ENCODE measurements at regions not wholly inside any gene's neighbourhood (a gene's known extent, or its start where the extent isn't known, plus 50 kb on each side); places are given as distances from the start of the nearest gene placed in this dataset.

GRCh38 chr3:88758676-88759075 lies 348.7 kb upstream of the EPHA3 start:
- Histone ChIP-seq H3K9me3 (no peaks in the 10 kb centered on the region), H3K4me1 (no peaks in the 10 kb centered on the region), H3K27me3 (no peaks in the 10 kb centered on the region), H3K9ac (ENCODE audit: low read depth in 2 of 2, low read length in 2 of 2) (no peak overlapping the region), H3K4me3 (no peak overlapping the region), H3K27ac (no peak overlapping the region), H3K36me3 (no peaks in the 10 kb centered on the region)
- intact Hi-C loops (cut with DNase I): no loop called here
- DNase-seq: no peak
- no peak for TF ChIP-seq CTCF (IDR thresholded peaks at IDR 0.05)

DNA sequence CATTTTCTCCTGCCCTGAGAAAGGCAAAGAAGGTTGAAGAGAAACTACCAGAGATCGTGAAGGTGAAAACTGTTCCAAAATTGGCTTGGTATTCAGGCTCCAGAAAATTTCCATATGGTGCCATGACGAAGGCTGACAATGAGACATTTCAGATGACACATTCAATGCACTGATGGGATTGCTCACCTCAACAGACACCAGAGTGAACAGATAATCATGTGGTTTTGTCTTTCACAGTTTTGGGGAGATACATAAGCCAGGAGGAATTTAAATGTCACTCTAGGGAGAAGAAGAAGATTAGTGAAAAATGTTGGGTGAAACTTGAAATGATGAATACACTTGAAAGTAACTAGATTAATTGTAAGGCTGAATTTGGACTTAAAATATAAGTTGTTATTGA lies 339.7 kb upstream of the EPHA3 start:
- H3K9me3 ChIP-seq: no peaks in the 10 kb centered on the region
- H3K27ac ChIP-seq: no peak overlapping the region
- no peak overlapping the region for H3K9ac ChIP-seq (ENCODE audit: low read depth in 2 of 2, low read length in 2 of 2)
- no peaks in the 10 kb centered on the region for H3K4me1 ChIP-seq
- no peak for DNase-seq
- no peaks in the 10 kb centered on the region for H3K27me3 ChIP-seq
- intact Hi-C loops (cut with DNase I): no loop called here
- TF ChIP-seq CTCF (IDR thresholded peaks at IDR 0.05): no peak
- H3K36me3 ChIP-seq: no peaks in the 10 kb centered on the region
- H3K4me3 ChIP-seq: no peak overlapping the region

- intact Hi-C loops (cut with DNase I): no loop called here
These were observed 333.7 kb upstream of the EPHA3 start for GRCh38 chr3:88773766-88774165.

DNA sequence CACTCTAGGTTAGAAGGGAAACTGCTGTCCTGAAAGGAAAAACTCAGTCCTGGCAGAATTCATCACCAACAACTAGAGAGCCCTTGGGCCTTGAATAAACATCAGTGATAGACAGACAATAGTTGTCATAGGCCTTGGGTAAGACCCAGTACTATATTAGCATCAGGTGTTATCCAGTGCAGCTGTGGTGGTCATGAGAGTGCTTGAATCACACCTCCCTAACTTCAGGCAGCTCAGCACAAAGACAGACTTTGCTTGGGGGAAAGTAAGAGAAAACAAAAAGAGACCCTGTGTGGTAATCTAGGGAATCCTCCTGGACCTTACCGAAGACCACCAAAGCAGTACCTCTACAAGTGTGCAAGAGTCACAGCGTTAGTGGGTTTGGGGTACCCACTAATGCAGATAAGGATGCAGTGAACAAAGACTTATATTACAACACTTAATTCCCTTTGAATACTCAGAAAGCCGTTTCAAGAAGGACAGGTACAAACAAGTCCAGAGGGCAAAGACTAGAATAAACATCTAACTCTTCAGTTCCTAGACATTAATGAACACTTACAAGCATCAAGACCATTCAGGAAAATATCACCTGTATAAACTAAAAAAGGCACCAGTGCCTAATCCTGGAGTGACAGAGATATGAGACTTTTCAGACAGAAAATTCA lies 332.3 kb upstream of the EPHA3 start:
- Histone ChIP-seq H3K27ac (no peak overlapping the region), H3K27me3 (no peaks in the 10 kb centered on the region), H3K9ac (ENCODE audit: low read depth in 2 of 2, low read length in 2 of 2) (no peak overlapping the region), H3K4me3 (no peak overlapping the region), H3K4me1 (no peaks in the 10 kb centered on the region), H3K36me3 (no peaks in the 10 kb centered on the region), H3K9me3 (no peaks in the 10 kb centered on the region)
- no peak for DNase-seq
- intact Hi-C loops (cut with DNase I): no loop called here
- no peak for TF ChIP-seq CTCF (IDR thresholded peaks at IDR 0.05)

More at GRCh38 chr3:88773766-88774165, 333.7 kb upstream of the EPHA3 start:
- no peak for DNase-seq
- H3K9ac ChIP-seq (ENCODE audit: low read depth in 2 of 2, low read length in 2 of 2): no peak overlapping the region
- no peaks in the 10 kb centered on the region for H3K27me3 ChIP-seq
- H3K36me3 ChIP-seq: no peaks in the 10 kb centered on the region
- TF ChIP-seq CTCF (IDR thresholded peaks at IDR 0.05): no peak
- H3K4me1 ChIP-seq: no peaks in the 10 kb centered on the region
- H3K27ac ChIP-seq: no peak overlapping the region
- H3K4me3 ChIP-seq: no peak overlapping the region
- H3K9me3 ChIP-seq: no peaks in the 10 kb centered on the region

GRCh38 chr3:88779482-88779881 lies 327.9 kb upstream of the EPHA3 start:
- Histone ChIP-seq H3K4me1 (no peaks in the 10 kb centered on the region), H3K4me3 (no peak overlapping the region), H3K9ac (ENCODE audit: low read depth in 2 of 2, low read length in 2 of 2) (no peak overlapping the region), H3K27me3 (no peaks in the 10 kb centered on the region), H3K27ac (no peak overlapping the region), H3K9me3 (no peaks in the 10 kb centered on the region), H3K36me3 (no peaks in the 10 kb centered on the region)
- no peak for TF ChIP-seq CTCF (IDR thresholded peaks at IDR 0.05)
- DNase-seq: no peak
- intact Hi-C loops (cut with DNase I): no loop called here
